ENCODE measurements at regions not wholly inside any gene's neighbourhood (a gene's known extent, or its start where the extent isn't known, plus 50 kb on each side); places are given as distances from the start of the nearest gene placed in this dataset.

DNA sequence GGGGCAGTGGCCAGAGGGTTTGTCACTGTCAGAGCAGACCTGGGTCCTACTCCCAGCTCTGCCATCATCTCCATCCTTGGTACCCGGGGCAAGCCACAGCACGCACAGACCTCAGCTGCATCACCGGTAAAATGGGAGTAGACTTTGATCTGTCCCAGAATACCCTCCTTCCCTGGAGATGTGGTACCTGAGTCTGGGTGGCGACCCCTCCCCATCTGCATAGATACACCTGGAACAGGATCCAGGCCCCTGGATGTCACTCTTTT is 64.0 kb downstream of the ZFP36L2 start (continued):
- TF ChIP-seq, protein P1, sequence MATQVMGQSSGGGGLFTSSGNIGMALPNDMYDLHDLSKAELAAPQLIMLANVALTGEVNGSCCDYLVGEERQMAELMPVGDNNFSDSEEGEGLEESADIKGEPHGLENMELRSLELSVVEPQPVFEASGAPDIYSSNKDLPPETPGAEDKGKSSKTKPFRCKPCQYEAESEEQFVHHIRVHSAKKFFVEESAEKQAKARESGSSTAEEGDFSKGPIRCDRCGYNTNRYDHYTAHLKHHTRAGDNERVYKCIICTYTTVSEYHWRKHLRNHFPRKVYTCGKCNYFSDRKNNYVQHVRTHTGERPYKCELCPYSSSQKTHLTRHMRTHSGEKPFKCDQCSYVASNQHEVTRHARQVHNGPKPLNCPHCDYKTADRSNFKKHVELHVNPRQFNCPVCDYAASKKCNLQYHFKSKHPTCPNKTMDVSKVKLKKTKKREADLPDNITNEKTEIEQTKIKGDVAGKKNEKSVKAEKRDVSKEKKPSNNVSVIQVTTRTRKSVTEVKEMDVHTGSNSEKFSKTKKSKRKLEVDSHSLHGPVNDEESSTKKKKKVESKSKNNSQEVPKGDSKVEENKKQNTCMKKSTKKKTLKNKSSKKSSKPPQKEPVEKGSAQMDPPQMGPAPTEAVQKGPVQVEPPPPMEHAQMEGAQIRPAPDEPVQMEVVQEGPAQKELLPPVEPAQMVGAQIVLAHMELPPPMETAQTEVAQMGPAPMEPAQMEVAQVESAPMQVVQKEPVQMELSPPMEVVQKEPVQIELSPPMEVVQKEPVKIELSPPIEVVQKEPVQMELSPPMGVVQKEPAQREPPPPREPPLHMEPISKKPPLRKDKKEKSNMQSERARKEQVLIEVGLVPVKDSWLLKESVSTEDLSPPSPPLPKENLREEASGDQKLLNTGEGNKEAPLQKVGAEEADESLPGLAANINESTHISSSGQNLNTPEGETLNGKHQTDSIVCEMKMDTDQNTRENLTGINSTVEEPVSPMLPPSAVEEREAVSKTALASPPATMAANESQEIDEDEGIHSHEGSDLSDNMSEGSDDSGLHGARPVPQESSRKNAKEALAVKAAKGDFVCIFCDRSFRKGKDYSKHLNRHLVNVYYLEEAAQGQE (IDR thresholded peaks at IDR 0.05; ENCODE audit: unreplicated experiment): no peak
- TF ChIP-seq STAT1 (IDR thresholded peaks at IDR 0.05; ENCODE audit: unreplicated experiment) (no peak), CREB1 (CRISPR knock-in tag; IDR thresholded peaks at IDR 0.05; ENCODE audit: low read depth) (no peak), NANOG (IDR thresholded peaks at IDR 0.05; ENCODE audit: borderline replicate concordance) (no peak), ZNF114 (CRISPR knock-in tag; IDR thresholded peaks at IDR 0.05) (no peak)

- no peaks in the 10 kb centered on the region for H3K27me3 ChIP-seq (ENCODE audit: insufficient read depth)
- ATAC-seq: no peak
- H3K36me3 Mint-ChIP-seq (ENCODE audit: low read depth): no peaks in the 10 kb centered on the region
- no peaks in the 10 kb centered on the region for H3F3A ChIP-seq (replicated peaks; ENCODE audit: low read depth)
- H3K4me1 Mint-ChIP-seq: peaks cover 13% of the 10 kb centered on the region
- H2AFZ ChIP-seq: no peak overlapping the region
- H3K79me2 ChIP-seq (replicated peaks; ENCODE audit: insufficient read depth): no peaks in the 10 kb centered on the region
- no peaks in the 10 kb centered on the region for H3K9me2 ChIP-seq (ENCODE audit: insufficient read depth)
- TF ChIP-seq STAT1 (IDR thresholded peaks at IDR 0.05; ENCODE audit: unreplicated experiment) (no peak), JUNB (IDR thresholded peaks at IDR 0.05; ENCODE audit: unreplicated experiment) (no peak), ZNF331 (CRISPR knock-in tag; IDR thresholded peaks at IDR 0.05; ENCODE audit: low read depth) (no peak), NANOG (IDR thresholded peaks at IDR 0.05; ENCODE audit: borderline replicate concordance) (no peak), POLR2AphosphoS5 (IDR thresholded peaks at IDR 0.05; ENCODE audit: low read depth) (no peak)
- TF ChIP-seq, protein P2, sequence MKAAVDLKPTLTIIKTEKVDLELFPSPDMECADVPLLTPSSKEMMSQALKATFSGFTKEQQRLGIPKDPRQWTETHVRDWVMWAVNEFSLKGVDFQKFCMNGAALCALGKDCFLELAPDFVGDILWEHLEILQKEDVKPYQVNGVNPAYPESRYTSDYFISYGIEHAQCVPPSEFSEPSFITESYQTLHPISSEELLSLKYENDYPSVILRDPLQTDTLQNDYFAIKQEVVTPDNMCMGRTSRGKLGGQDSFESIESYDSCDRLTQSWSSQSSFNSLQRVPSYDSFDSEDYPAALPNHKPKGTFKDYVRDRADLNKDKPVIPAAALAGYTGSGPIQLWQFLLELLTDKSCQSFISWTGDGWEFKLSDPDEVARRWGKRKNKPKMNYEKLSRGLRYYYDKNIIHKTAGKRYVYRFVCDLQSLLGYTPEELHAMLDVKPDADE (IDR thresholded peaks at IDR 0.05): no peak
- TF ChIP-seq, protein P1 (IDR thresholded peaks at IDR 0.05; ENCODE audit: unreplicated experiment): no peak
- TF ChIP-seq, protein P3, sequence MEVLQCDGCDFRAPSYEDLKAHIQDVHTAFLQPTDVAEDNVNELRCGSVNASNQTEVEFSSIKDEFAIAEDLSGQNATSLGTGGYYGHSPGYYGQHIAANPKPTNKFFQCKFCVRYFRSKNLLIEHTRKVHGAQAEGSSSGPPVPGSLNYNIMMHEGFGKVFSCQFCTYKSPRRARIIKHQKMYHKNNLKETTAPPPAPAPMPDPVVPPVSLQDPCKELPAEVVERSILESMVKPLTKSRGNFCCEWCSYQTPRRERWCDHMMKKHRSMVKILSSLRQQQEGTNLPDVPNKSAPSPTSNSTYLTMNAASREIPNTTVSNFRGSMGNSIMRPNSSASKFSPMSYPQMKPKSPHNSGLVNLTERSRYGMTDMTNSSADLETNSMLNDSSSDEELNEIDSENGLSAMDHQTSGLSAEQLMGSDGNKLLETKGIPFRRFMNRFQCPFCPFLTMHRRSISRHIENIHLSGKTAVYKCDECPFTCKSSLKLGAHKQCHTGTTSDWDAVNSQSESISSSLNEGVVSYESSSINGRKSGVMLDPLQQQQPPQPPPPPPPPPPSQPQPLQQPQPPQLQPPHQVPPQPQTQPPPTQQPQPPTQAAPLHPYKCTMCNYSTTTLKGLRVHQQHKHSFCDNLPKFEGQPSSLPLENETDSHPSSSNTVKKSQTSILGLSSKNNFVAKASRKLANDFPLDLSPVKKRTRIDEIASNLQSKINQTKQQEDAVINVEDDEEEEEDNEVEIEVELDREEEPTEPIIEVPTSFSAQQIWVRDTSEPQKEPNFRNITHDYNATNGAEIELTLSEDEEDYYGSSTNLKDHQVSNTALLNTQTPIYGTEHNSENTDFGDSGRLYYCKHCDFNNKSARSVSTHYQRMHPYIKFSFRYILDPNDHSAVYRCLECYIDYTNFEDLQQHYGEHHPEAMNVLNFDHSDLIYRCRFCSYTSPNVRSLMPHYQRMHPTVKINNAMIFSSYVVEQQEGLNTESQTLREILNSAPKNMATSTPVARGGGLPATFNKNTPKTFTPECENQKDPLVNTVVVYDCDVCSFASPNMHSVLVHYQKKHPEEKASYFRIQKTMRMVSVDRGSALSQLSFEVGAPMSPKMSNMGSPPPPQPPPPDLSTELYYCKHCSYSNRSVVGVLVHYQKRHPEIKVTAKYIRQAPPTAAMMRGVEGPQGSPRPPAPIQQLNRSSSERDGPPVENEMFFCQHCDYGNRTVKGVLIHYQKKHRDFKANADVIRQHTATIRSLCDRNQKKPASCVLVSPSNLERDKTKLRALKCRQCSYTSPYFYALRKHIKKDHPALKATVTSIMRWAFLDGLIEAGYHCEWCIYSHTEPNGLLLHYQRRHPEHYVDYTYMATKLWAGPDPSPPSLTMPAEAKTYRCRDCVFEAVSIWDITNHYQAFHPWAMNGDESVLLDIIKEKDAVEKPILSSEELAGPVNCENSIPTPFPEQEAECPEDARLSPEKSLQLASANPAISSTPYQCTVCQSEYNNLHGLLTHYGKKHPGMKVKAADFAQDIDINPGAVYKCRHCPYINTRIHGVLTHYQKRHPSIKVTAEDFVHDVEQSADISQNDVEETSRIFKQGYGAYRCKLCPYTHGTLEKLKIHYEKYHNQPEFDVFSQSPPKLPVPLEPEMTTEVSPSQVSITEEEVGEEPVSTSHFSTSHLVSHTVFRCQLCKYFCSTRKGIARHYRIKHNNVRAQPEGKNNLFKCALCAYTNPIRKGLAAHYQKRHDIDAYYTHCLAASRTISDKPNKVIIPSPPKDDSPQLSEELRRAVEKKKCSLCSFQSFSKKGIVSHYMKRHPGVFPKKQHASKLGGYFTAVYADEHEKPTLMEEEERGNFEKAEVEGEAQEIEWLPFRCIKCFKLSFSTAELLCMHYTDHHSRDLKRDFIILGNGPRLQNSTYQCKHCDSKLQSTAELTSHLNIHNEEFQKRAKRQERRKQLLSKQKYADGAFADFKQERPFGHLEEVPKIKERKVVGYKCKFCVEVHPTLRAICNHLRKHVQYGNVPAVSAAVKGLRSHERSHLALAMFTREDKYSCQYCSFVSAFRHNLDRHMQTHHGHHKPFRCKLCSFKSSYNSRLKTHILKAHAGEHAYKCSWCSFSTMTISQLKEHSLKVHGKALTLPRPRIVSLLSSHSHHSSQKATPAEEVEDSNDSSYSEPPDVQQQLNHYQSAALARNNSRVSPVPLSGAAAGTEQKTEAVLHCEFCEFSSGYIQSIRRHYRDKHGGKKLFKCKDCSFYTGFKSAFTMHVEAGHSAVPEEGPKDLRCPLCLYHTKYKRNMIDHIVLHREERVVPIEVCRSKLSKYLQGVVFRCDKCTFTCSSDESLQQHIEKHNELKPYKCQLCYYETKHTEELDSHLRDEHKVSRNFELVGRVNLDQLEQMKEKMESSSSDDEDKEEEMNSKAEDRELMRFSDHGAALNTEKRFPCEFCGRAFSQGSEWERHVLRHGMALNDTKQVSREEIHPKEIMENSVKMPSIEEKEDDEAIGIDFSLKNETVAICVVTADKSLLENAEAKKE (CRISPR knock-in tag; IDR thresholded peaks at IDR 0.05): no peak
- H4K20me1 ChIP-seq (replicated peaks; ENCODE audit: insufficient read depth): no peaks in the 10 kb centered on the region
- DNase-seq (ENCODE audit: low spot score): no peak
- H3K27ac ChIP-seq (ENCODE audit: low read depth): no peak overlapping the region
- H3K27me3 Mint-ChIP-seq (ENCODE audit: insufficient read depth, low read depth, poor library complexity): peaks cover 22% of the 10 kb centered on the region
- H3K4me3 ChIP-seq: no peak overlapping the region
- no peaks in the 10 kb centered on the region for H3K9me3 Mint-ChIP-seq
- no peaks in the 10 kb centered on the region for H3K36me3 ChIP-seq (ENCODE audit: insufficient read depth)
- H3K4me3 Mint-ChIP-seq: no peak overlapping the region
- no peak overlapping the region for H3K4me2 ChIP-seq
- no peaks in the 10 kb centered on the region for H3K4me1 ChIP-seq (ENCODE audit: insufficient read depth)
- H3K27ac Mint-ChIP-seq: no peak overlapping the region
Observed at GRCh38 chr2:43161650-43162510, 64.5 kb downstream of the ZFP36L2 start.

Data from GM23338 (cell line).